Natural killer cell (primary cell): ENCODE measurements at regions not wholly inside any gene's neighbourhood (a gene's known extent, or its start where the extent isn't known, plus 50 kb on each side); places are given as distances from the start of the nearest gene placed in this dataset.
"Not testable (repeated sequence)": the region's sequence is repeated elsewhere in the genome, so short reads cannot be mapped to it uniquely, and the experiment has no call there.

Experiments
- ATAC-seq, 3 donors: fragments of 150-1000 bp in 2 of 3; fragments of 200-7000 bp in 1 of 3; cut with Tn5 transposase; 1 replicate in 1 of 3; 2 replicates in 2 of 3; pipeline ENCODE4 v1.10.0; 2021; ENCODE audit warnings: mild to moderate bottlenecking in 2 of 3, moderate library complexity in 2 of 3
- DNase-seq, 2 donors: peaks; one replicate each; pipeline versions ENCODE4 v3.0.0 to v3.0.0-alpha.2; 2013 to 2021; ENCODE audit warnings: mixed read lengths in 1 of 2
- H3K27ac ChIP-seq: one replicate; pipeline ENCODE4 v1.5.1; 2013; ENCODE audit warnings: mild to moderate bottlenecking, low read length
- H3K27me3 ChIP-seq: one replicate; pipeline ENCODE4 v1.6.1; 2013; ENCODE audit warnings: low read length; ENCODE audit not compliant: control insufficient read depth, insufficient read depth
- H3K36me3 ChIP-seq: one replicate; pipeline ENCODE4 v1.6.1; 2013; ENCODE audit warnings: low read length; ENCODE audit not compliant: control insufficient read depth, insufficient read depth
- H3K4me1 ChIP-seq: one replicate; pipeline ENCODE4 v1.6.1; 2013; ENCODE audit warnings: low read length; ENCODE audit not compliant: control insufficient read depth, insufficient read depth
- H3K4me3 ChIP-seq: one replicate; pipeline ENCODE4 v1.5.1; 2013; ENCODE audit warnings: low read length
- H3K9me3 ChIP-seq: one replicate; pipeline ENCODE4 v1.6.1; 2013; ENCODE audit warnings: low read length; ENCODE audit not compliant: control insufficient read depth, insufficient read depth
- H3K27ac Mint-ChIP-seq, 2 donors: one replicate each; pipeline ENCODE4 v1.8.0; 2022; ENCODE audit warnings: mild to moderate bottlenecking in 2 of 2, mixed read lengths in 2 of 2, moderate library complexity in 1 of 2
- H3K27me3 Mint-ChIP-seq, 2 donors: one replicate each; pipeline ENCODE4 v1.8.0; 2022; ENCODE audit warnings: low read depth in 2 of 2, mixed read lengths in 2 of 2
- H3K36me3 Mint-ChIP-seq: one replicate; pipeline ENCODE4 v1.8.0; 2022; ENCODE audit warnings: mixed read lengths
- H3K4me1 Mint-ChIP-seq, 2 donors: one replicate each; pipeline ENCODE4 v1.8.0; 2022; ENCODE audit warnings: mixed read lengths in 2 of 2
- H3K4me3 Mint-ChIP-seq: one replicate; pipeline ENCODE4 v1.8.0; 2022; ENCODE audit warnings: mild to moderate bottlenecking, moderate library complexity, mixed read lengths
- H3K9me3 Mint-ChIP-seq, 2 donors: one replicate each; pipeline ENCODE4 v1.8.0; 2022; ENCODE audit warnings: mixed read lengths in 2 of 2
- WGBS: methylation state at CpG from one replicate; pipeline ENCODE4 v1.1.7; 2013; ENCODE audit warnings: missing lambda C conversion rate; ENCODE audit not compliant: insufficient coverage; 5-methylcytosine and 5-hydroxymethylcytosine counted together
- intact Hi-C: fragments of 100-400 bp; cut with micrococcal nuclease; formaldehyde crosslinking; loops from one replicate; pipeline ENCODE4 v1.14.2; 2022
- TF ChIP-seq, protein P1 (sequence below): fragments of 200-600 bp; IDR thresholded peaks from one replicate; pipeline ENCODE4 v1.8.0; 2022; ENCODE audit warnings: antibody characterized with exemption

DNA sequence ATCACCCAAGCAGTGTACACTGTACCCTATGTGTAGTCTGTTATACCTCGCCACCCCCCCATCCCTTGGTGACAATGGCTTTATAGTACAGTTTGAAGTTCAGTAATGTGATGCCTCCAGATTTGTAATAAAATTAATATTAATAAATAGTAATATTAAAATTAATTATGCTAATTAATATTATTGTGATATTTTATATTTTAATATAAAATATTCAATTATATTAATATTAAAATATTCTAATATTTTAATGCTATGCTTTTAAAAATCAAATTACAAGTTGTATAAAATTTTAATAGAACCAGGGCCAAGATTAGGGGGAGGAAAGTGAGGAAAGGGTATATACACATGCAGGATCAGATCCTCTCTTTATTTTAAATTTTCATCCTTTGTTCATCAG is 147.7 kb upstream of the MAP3K1 start:
- no CpG with 5 or more reads among the region's 1 CpG for WGBS
- Histone ChIP-seq H3K4me1 (peaks cover 20% of the 10 kb centered on the region), H3K9me3 (no peaks in the 10 kb centered on the region), H3K4me3 (no peak overlapping the region), H3K36me3 (no peaks in the 10 kb centered on the region), H3K27ac (no peak overlapping the region), H3K27me3 (no peaks in the 10 kb centered on the region)
- ATAC-seq, result no peak
- no peak overlapping the region for H3K27ac Mint-ChIP-seq
- no peak overlapping the region for H3K4me3 Mint-ChIP-seq
- no peaks in the 10 kb centered on the region for H3K9me3 Mint-ChIP-seq
- intact Hi-C loops, result no loop called here
- TF ChIP-seq, protein P1, sequence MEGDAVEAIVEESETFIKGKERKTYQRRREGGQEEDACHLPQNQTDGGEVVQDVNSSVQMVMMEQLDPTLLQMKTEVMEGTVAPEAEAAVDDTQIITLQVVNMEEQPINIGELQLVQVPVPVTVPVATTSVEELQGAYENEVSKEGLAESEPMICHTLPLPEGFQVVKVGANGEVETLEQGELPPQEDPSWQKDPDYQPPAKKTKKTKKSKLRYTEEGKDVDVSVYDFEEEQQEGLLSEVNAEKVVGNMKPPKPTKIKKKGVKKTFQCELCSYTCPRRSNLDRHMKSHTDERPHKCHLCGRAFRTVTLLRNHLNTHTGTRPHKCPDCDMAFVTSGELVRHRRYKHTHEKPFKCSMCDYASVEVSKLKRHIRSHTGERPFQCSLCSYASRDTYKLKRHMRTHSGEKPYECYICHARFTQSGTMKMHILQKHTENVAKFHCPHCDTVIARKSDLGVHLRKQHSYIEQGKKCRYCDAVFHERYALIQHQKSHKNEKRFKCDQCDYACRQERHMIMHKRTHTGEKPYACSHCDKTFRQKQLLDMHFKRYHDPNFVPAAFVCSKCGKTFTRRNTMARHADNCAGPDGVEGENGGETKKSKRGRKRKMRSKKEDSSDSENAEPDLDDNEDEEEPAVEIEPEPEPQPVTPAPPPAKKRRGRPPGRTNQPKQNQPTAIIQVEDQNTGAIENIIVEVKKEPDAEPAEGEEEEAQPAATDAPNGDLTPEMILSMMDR, result no peak
- H3K27me3 Mint-ChIP-seq, result peaks cover 0 to 2% of the 10 kb centered on the region in 2 donors
- DNase-seq, result no peak
- no peaks in the 10 kb centered on the region for H3K36me3 Mint-ChIP-seq
- peaks cover 26 to 27% of the 10 kb centered on the region in 2 donors for H3K4me1 Mint-ChIP-seq

DNA sequence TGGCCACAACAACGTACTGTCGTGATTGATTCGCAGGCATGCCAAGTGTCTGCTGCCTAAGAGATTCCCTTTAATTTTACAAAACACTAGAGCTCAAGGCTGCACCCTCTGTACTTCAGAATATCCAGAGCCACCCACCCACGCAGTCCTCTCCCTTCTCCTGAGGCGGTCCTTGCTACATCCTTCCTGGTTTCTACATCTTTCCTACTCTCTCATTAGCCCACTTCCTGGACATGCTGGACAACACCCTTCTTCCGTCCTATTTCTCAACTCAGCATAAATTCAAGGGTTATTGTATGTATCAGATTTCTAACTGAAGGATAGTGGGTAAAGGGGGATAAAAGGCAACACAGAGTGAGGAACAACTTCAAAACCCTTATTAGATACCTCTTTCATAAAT is 148.4 kb upstream of the MAP3K1 start:
- no peaks in the 10 kb centered on the region for H3K36me3 ChIP-seq
- intact Hi-C loops, result no loop called here
- TF ChIP-seq, protein P1, result no peak

GRCh38 chr5:56665117-56665516 is 150.2 kb upstream of the MAP3K1 start:
- DNase-seq, ATAC-seq, H3K9me3 ChIP-seq, H3K4me3 ChIP-seq, H3K4me3 Mint-ChIP-seq, H3K36me3 Mint-ChIP-seq, H3K27me3 Mint-ChIP-seq, intact Hi-C loops, H3K9me3 Mint-ChIP-seq, H3K27me3 ChIP-seq, H3K27ac Mint-ChIP-seq, H3K36me3 ChIP-seq, H3K27ac ChIP-seq: not testable (repeated sequence)
- peaks cover 14 to 15% of the 10 kb centered on the region in 2 donors for H3K4me1 Mint-ChIP-seq
- peaks cover 12% of the 10 kb centered on the region for H3K4me1 ChIP-seq
- 50% methylated on average over 1 of the region's 3 CpGs for WGBS

More for the DNA sequence above, 148.4 kb upstream of the MAP3K1 start:
- no peaks in the 10 kb centered on the region for H3K9me3 Mint-ChIP-seq
- peaks cover 0 to 2% of the 10 kb centered on the region in 2 donors for H3K27me3 Mint-ChIP-seq
- Histone ChIP-seq H3K27me3 (no peaks in the 10 kb centered on the region), H3K4me1 (peaks cover 20% of the 10 kb centered on the region), H3K27ac (no peak overlapping the region), H3K9me3 (no peaks in the 10 kb centered on the region), H3K4me3 (no peak overlapping the region)
- H3K4me1 Mint-ChIP-seq, result peaks cover 29 to 30% of the 10 kb centered on the region in 2 donors
- H3K36me3 Mint-ChIP-seq, result no peaks in the 10 kb centered on the region
- no peak overlapping the region for H3K4me3 Mint-ChIP-seq
- DNase-seq (no peak), ATAC-seq (no peak)
- WGBS, result 90% methylated on average over 5 of the region's 6 CpGs
- no peak overlapping the region for H3K27ac Mint-ChIP-seq

GRCh38 chr5:56664025-56664424 is 151.3 kb upstream of the MAP3K1 start:
- peaks cover 5% of the 10 kb centered on the region in 2 donors for H3K4me1 Mint-ChIP-seq
- Histone ChIP-seq H3K9me3 (no peaks in the 10 kb centered on the region), H3K4me3 (no peak overlapping the region), H3K27ac (no peak overlapping the region), H3K27me3 (no peaks in the 10 kb centered on the region), H3K36me3 (no peaks in the 10 kb centered on the region), H3K4me1 (peaks cover 1% of the 10 kb centered on the region)
- TF ChIP-seq, protein P1, result no peak
- DNase-seq (no peak), ATAC-seq (no peak)
- peaks cover 0 to 2% of the 10 kb centered on the region in 2 donors for H3K27me3 Mint-ChIP-seq
- no peak overlapping the region for H3K27ac Mint-ChIP-seq
- no CpG with 5 or more reads among the region's 1 CpG for WGBS
- no peak overlapping the region for H3K4me3 Mint-ChIP-seq
- intact Hi-C loops, result no loop called here
- H3K9me3 Mint-ChIP-seq, result no peaks in the 10 kb centered on the region
- no peaks in the 10 kb centered on the region for H3K36me3 Mint-ChIP-seq
